Astrocyte of the cerebellum (primary cell): ENCODE measurements at regions not wholly inside any gene's neighbourhood (a gene's known extent, or its start where the extent isn't known, plus 50 kb on each side); places are given as distances from the start of the nearest gene placed in this dataset.
"Not testable (repeated sequence)": the region's sequence is repeated elsewhere in the genome, so short reads cannot be mapped to it uniquely, and the experiment has no call there.

Experiments used
- DNase-seq: peaks from one replicate; pipeline ENCODE4 v3.0.0-alpha.2; 2011; ENCODE audit warnings: low read depth
- H3K4me3 ChIP-seq: 2 replicates; pipeline ENCODE4 v1.5.1; 2011; ENCODE audit warnings: mild to moderate bottlenecking, low read depth, low read length, moderate library complexity
- in situ Hi-C: cut with HindIII; loops from 2 replicates; pipeline ENCODE4 v1.10.0; 2017; ENCODE audit warnings: low sequenced_read_pairs
- TF ChIP-seq, protein P1 (sequence below): IDR thresholded peaks from 2 replicates; pipeline ENCODE4 v1.5.1; 2012; ENCODE audit warnings: low read length, low read depth, moderate library complexity, mild to moderate bottlenecking; ENCODE audit errors: missing control alignments

DNA sequence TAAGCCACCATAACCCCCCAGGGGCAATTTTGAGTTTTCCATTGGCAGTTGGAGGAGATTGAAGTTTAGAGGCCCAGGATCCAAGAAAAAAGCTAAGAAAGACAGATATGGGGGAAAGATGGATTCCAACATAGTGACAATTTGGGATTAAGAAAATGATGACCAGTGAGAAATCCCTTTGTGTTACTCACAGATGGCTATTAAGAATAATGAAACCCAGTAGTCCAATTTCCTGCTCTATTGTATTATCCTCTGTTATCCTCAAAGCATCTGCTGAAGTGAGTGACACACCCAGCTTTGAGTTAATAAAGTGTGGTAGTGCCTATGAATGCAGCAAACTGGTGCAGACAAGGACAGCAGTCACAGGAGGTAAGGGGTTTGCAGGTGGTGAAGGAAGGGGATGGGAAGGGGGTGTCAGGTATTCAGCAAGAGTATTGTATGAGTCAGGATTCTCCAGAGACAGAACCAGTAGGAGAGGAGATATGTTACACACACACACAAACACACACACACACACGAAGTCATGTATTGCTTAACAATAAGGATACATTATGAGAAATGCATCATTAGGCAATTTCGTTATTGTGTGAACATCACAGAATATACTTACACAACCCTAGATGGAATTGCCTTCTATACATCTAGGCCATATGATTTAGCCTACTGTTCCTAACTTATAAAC lies 112.4 kb upstream of the VANGL1 start:
- no peak overlapping the region for H3K4me3 ChIP-seq
- in situ Hi-C loops: no loop called here
- DNase-seq: no peak
- TF ChIP-seq, protein P1, sequence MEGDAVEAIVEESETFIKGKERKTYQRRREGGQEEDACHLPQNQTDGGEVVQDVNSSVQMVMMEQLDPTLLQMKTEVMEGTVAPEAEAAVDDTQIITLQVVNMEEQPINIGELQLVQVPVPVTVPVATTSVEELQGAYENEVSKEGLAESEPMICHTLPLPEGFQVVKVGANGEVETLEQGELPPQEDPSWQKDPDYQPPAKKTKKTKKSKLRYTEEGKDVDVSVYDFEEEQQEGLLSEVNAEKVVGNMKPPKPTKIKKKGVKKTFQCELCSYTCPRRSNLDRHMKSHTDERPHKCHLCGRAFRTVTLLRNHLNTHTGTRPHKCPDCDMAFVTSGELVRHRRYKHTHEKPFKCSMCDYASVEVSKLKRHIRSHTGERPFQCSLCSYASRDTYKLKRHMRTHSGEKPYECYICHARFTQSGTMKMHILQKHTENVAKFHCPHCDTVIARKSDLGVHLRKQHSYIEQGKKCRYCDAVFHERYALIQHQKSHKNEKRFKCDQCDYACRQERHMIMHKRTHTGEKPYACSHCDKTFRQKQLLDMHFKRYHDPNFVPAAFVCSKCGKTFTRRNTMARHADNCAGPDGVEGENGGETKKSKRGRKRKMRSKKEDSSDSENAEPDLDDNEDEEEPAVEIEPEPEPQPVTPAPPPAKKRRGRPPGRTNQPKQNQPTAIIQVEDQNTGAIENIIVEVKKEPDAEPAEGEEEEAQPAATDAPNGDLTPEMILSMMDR: no peak

DNA sequence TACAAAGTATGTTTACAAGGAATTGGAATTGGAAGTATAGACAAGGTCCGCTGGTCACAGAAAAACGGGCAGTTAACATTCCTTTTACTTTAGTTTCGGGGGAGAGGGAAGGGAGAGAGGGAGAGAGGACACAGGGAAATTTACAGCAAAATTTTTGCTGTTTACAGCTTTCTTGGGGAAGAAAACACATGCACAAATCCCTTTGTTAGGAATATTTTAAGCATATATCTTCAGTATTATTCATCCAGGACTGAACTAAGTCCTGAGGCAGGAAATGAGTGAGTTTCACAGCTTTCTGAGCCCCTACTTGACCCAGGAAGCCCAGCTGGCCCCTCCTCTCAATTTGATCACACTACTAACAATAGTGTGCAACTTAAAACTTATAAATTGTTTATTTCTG lies 113.4 kb upstream of the VANGL1 start:
- in situ Hi-C loops, DNase-seq, H3K4me3 ChIP-seq: not testable (repeated sequence)

DNA sequence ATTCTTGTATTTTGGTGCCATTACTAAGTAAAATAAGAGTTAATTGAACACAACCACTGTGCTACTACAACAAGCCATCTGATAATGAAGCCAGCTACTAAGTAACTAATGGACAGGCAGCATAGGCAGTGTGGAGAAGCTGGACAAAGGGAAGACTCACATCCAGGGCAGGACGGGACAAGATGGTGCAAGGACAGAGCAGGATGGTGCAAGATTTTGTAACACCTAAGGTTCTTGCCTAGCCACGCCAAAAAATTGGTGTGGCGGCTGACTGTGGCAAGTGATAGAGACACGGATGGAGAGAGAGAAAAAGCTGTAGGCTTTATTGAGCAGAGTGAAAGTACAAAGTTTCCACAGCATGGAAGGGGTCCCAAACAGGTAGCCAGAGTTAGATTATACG lies 114.0 kb upstream of the VANGL1 start:
- TF ChIP-seq, protein P1: no peak
- in situ Hi-C loops: no loop called here
- no peak overlapping the region for H3K4me3 ChIP-seq
- no peak for DNase-seq

DNA sequence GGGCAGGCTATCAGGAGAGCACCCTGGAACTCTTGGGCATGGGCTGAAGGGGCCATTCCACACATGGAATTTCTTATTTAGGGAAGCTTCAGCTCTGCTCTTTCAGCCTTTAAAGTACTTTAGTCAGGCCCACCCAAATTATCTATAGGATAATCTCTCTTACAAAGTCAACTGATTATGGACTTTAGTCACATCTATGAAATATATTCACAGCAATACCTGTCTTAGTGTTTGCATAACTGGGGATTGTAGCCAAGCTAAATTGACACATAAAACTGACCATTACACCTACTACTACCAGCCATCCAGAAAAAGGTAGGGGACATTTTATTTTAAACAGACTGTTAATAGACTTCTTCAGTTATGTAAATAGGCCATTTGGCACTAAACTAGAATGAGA lies 114.9 kb upstream of the VANGL1 start:
- H3K4me3 ChIP-seq: no peak overlapping the region
- DNase-seq: no peak
- TF ChIP-seq, protein P1: no peak
- in situ Hi-C loops: no loop called here

DNA sequence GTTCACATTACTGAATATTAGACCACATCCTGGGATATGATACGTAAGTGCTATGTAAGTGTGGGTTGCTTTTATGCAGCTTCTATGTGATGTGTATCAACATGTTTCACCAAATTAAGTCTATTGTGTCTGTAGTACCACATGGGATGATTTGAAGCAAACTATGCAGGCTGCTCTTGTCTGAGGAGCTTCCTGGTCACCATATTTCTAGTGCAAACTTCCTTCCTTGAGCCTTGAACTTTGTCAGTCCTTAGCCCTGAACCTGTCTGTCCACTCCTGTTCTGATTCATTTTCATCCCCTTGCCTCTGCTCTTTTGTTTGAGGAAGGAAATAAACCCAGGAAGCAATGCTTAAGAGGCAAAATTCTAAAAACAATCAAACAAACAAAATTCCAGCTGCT lies 117.5 kb upstream of the VANGL1 start:
- no peak overlapping the region for H3K4me3 ChIP-seq
- DNase-seq: no peak
- TF ChIP-seq, protein P1: no peak
- in situ Hi-C loops: no loop called here

DNA sequence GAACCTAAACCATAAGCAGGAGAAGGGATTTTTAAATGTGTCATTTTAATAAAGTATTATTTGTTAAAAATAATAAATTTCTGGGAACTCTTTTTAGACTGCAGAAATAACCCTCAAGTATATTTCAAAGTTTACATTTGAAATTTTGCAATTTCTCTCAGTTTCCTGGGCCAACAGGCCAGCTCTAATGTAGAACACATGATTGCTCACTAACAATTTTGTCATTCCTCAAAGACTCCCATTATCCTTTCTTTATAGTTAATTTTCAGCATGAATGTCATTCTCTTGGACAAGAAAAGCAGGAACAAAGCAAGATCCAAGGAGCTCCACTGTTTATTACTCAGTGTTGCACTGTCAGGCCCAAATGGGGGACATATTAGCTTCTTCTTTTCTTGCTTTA lies 119.4 kb upstream of the VANGL1 start:
- DNase-seq: no peak
- TF ChIP-seq, protein P1: no peak
- in situ Hi-C loops: no loop called here
- no peak overlapping the region for H3K4me3 ChIP-seq

DNA sequence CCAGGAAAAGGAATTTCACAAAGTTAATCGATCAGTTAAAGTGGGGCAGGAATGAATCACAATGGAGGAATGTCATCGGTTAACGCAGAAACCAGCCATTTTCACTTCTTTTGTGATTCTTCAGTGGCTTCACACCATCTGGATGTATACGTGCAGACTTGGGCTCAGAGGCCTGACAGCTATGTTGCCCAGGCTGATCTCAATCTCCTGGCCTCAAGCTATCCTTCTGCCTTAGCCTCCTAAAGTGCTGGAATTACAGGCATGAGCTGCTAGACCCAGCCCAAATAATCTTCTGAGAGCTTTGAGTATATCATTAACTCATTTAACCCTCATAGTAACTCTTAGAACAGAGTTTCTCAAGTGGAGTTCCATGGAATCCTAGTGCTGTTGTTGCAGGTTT lies 126.5 kb upstream of the VANGL1 start:
- in situ Hi-C loops: no loop called here
- DNase-seq: no peak
- TF ChIP-seq, protein P1: no peak
- H3K4me3 ChIP-seq: no peak overlapping the region

DNA sequence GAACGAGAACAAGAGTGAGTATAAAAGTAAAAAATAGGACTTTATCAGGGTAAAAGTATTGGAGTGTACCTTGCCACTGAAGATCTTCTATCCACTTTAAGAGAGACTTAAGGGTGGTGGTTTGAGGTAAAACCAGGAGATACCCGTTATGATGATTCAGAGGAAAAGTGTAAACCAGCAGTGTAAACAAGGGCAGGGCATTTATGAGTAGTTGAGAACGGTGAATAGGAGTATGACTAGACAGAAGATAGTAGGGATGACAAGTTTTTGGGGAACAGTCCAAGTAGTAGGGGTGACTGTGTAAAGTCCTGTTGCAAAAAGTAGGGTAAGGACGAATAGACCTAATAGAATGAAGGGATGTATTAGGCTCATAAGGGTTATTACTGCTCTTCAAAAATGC lies 131.5 kb upstream of the VANGL1 start:
- in situ Hi-C loops, DNase-seq, H3K4me3 ChIP-seq: not testable (repeated sequence)
